ENCODE measurements at regions not wholly inside any gene's neighbourhood (a gene's known extent, or its start where the extent isn't known, plus 50 kb on each side); places are given as distances from the start of the nearest gene placed in this dataset.

DNA sequence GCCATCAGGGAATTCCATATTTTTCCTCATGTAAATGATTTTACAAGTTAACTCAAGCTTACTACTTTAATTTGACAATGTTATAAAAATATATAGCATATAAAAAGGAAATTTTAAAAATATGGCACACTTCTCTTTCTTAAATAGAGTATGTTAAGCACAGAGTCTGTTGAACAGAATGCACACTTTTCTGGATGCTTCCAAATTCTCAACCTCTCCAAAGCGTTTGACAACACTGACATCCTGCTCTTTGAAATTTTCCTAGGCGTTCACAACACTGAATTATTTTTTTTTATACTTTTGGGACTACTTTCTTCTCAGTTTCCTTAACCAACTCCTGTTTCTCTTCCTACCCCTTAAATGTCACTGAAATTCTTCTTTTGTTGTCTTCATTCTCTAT lies 117.8 kb upstream of the PLXNA2 start:
- H3K4me3 ChIP-seq (ENCODE audit: low read depth, low read length), result no peak overlapping the region
- TF ChIP-seq, protein P1, sequence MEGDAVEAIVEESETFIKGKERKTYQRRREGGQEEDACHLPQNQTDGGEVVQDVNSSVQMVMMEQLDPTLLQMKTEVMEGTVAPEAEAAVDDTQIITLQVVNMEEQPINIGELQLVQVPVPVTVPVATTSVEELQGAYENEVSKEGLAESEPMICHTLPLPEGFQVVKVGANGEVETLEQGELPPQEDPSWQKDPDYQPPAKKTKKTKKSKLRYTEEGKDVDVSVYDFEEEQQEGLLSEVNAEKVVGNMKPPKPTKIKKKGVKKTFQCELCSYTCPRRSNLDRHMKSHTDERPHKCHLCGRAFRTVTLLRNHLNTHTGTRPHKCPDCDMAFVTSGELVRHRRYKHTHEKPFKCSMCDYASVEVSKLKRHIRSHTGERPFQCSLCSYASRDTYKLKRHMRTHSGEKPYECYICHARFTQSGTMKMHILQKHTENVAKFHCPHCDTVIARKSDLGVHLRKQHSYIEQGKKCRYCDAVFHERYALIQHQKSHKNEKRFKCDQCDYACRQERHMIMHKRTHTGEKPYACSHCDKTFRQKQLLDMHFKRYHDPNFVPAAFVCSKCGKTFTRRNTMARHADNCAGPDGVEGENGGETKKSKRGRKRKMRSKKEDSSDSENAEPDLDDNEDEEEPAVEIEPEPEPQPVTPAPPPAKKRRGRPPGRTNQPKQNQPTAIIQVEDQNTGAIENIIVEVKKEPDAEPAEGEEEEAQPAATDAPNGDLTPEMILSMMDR (IDR thresholded peaks at IDR 0.05; ENCODE audit: low read depth, low read length, missing control alignments), result no peak
- DNase-seq (ENCODE audit: low read depth), result no peak

DNA sequence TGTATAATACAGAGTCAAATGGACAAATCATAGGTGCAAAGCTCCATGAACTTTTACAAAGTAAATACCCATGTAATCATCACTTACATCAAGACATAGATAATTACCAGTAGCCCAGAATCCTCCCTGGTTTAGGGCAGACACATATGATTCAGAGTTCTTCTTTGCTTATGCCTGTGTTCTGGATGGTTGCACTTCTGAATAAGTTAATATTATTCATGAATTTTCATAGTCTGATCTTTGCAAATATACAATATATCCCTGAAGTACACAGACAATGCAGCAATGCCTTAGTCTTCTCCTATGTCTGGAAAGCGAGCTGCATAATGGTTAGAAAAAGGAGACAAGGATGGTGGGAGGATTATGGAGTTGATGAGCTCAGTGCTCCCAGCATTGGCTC lies 122.4 kb upstream of the PLXNA2 start:
- H3K4me3 ChIP-seq (ENCODE audit: low read depth, low read length), result no peak overlapping the region
- no peak for DNase-seq (ENCODE audit: low read depth)
- TF ChIP-seq, protein P1 (IDR thresholded peaks at IDR 0.05; ENCODE audit: low read depth, low read length, missing control alignments), result no peak

DNA sequence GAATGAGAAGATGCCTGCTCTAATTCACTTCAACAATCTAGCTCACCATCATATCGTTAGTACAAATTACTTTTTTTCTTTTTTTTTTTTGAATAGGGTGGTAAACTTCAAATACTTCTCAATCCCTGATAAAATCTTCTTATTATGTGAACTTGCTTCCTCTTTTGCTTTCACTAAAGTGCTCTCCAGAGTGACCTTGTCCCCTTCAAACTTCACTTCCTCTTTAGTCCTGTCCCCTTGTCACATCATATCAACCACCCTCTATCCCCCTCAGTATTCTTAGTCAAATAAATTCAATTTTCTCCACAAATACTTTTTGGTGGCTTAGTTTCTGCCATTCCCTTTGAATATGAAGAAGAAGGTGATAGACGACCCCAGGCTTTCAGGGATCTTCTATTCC lies 124.9 kb upstream of the PLXNA2 start:
- TF ChIP-seq, protein P1 (IDR thresholded peaks at IDR 0.05; ENCODE audit: low read depth, low read length, missing control alignments), result no peak
- no peak overlapping the region for H3K4me3 ChIP-seq (ENCODE audit: low read depth, low read length)
- DNase-seq (ENCODE audit: low read depth), result no peak

DNA sequence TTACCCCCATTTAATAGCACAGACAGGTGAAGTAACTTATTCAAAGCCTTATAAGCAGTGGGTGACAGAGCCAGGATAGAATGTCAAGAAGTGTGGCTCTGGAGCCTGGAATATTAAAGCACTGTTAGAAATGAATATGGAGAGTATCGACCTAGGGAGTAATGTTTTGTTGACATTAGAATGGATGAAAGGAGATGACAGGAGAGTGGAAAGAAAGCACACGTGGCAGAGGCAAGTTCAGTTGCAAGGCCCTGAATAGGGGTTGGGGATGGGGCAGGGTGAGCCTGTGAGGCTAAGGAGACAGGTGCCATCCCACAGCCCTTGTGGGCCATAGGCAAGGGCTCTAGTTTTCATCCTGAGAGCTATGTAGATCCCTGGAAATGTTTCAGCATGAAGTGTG lies 125.5 kb upstream of the PLXNA2 start:
- DNase-seq (ENCODE audit: low read depth), result no peak
- no peak overlapping the region for H3K4me3 ChIP-seq (ENCODE audit: low read depth, low read length)
- TF ChIP-seq, protein P1 (IDR thresholded peaks at IDR 0.05; ENCODE audit: low read depth, low read length, missing control alignments), result no peak

DNA sequence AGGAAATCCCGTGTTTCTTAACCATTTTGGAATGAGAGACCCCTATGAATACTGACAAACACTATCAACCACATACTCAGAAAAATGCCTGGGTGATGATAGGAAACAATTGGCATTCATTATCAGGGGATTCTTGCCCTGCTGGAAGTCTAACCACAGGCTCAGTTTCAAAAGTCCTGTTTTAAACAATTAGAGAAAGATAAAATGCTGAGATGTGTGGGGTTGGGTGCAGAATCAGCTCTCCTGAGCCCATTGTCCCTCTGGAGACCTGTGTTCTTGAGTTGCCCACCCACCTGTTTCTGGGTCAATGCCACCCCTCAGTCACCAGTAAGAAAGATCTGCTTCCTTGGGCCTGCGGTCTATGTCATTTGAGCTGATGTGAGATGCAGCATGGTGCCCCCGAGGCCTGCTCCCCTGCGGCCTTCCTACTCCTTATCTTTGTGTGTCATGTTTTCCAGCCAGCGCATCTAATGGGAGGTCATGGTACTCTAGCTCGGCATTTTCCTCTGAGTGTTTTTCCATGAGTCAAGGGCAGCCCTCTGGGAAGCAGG lies 130.3 kb upstream of the PLXNA2 start:
- DNase-seq (ENCODE audit: low read depth), result no peak
- H3K4me3 ChIP-seq (ENCODE audit: low read depth, low read length), result no peak overlapping the region
- TF ChIP-seq, protein P1 (IDR thresholded peaks at IDR 0.05; ENCODE audit: low read depth, low read length, missing control alignments), result no peak

DNA sequence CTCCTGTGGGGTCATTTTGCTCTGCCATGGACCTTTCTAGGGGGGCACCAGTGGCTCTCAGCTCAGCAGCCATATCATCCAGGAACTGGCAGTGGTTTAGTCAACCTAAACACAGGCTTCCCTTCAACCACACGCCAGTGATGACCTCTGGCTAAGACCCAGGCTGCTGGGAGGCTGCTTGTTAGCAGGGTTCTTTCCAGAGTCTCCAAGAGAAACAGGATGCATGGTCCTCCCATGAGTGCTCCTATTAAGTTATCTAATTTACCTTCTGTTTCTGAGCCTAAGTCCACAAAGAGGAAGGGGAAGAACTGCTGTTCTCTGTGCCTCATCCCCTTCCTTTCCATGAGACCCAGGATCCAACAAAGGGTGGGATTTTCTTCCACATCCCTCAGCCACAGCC lies 137.3 kb upstream of the PLXNA2 start:
- no peak overlapping the region for H3K4me3 ChIP-seq (ENCODE audit: low read depth, low read length)
- DNase-seq (ENCODE audit: low read depth), result no peak
- TF ChIP-seq, protein P1 (IDR thresholded peaks at IDR 0.05; ENCODE audit: low read depth, low read length, missing control alignments), result no peak
